NAMALWA (cell line): ENCODE measurements at regions not wholly inside any gene's neighbourhood (a gene's known extent, or its start where the extent isn't known, plus 50 kb on each side); places are given as distances from the start of the nearest gene placed in this dataset.
"Not testable (repeated sequence)": the region's sequence is repeated elsewhere in the genome, so short reads cannot be mapped to it uniquely, and the experiment has no call there.

Experiments used
- DNase-seq: peaks from one replicate; pipeline ENCODE4 v3.0.0-alpha.2; 2015; ENCODE audit warnings: low spot score

GRCh38 chr4:153106736-153107135, 97.5 kb upstream of the TRIM2 start:
- not testable (repeated sequence) for DNase-seq

- DNase-seq = no peak
Observed at GRCh38 chr4:153107246-153107645, 97.0 kb upstream of the TRIM2 start.

- no peak for DNase-seq
Observed at GRCh38 chr4:153109296-153109849, 94.9 kb upstream of the TRIM2 start.

GRCh38 chr4:153110739-153111138, 93.5 kb upstream of the TRIM2 start:
- no peak for DNase-seq

GRCh38 chr4:153111426-153112040, 92.7 kb upstream of the TRIM2 start:
- DNase-seq = peak; percentile 23

- peak; percentile 44 for DNase-seq
Observed at GRCh38 chr4:153112041-153112441, 92.2 kb upstream of the TRIM2 start.

- DNase-seq = no peak
Observed at GRCh38 chr4:153113061-153113837, 91.0 kb upstream of the TRIM2 start.

GRCh38 chr4:153113838-153114105, 90.5 kb upstream of the TRIM2 start:
- DNase-seq = no peak

GRCh38 chr4:153114771-153115321, 89.4 kb upstream of the TRIM2 start:
- DNase-seq = no peak

- peak; percentile 76 for DNase-seq
Observed at GRCh38 chr4:153115322-153116290, 88.6 kb upstream of the TRIM2 start.

- no peak for DNase-seq
Observed at GRCh38 chr4:153116291-153116680, 88.0 kb upstream of the TRIM2 start.

- DNase-seq = no peak
Observed at GRCh38 chr4:153116801-153117200, 87.4 kb upstream of the TRIM2 start.

- DNase-seq = no peak
Observed at GRCh38 chr4:153117554-153117953, 86.7 kb upstream of the TRIM2 start.

- no peak for DNase-seq
Observed at GRCh38 chr4:153119626-153120025, 84.6 kb upstream of the TRIM2 start.

- DNase-seq = no peak
Observed at GRCh38 chr4:153120235-153120634, 84.0 kb upstream of the TRIM2 start.

GRCh38 chr4:153122855-153123254, 81.4 kb upstream of the TRIM2 start:
- DNase-seq = no peak

- DNase-seq = no peak
Observed at GRCh38 chr4:153126137-153126536, 78.1 kb upstream of the TRIM2 start.

- peak; percentile 88 for DNase-seq
Observed at GRCh38 chr4:153127760-153128494, 76.3 kb upstream of the TRIM2 start.

- peak; percentile 34 for DNase-seq
Observed at GRCh38 chr4:153131596-153131995, 72.6 kb upstream of the TRIM2 start.

GRCh38 chr4:153137159-153137558, 67.1 kb upstream of the TRIM2 start:
- DNase-seq = no peak
